HG03064 (cell line): ENCODE measurements at regions not wholly inside any gene's neighbourhood (a gene's known extent, or its start where the extent isn't known, plus 50 kb on each side); places are given as distances from the start of the nearest gene placed in this dataset.
"Not testable (repeated sequence)": the region's sequence is repeated elsewhere in the genome, so short reads cannot be mapped to it uniquely, and the experiment has no call there.

Experiments used
- ATAC-seq: cut with Tn5 transposase; IDR thresholded peaks from one replicate; pipeline ENCODE4 v1.9.1; 2021; ENCODE audit warnings: low read depth; ENCODE audit not compliant: unreplicated experiment

DNA sequence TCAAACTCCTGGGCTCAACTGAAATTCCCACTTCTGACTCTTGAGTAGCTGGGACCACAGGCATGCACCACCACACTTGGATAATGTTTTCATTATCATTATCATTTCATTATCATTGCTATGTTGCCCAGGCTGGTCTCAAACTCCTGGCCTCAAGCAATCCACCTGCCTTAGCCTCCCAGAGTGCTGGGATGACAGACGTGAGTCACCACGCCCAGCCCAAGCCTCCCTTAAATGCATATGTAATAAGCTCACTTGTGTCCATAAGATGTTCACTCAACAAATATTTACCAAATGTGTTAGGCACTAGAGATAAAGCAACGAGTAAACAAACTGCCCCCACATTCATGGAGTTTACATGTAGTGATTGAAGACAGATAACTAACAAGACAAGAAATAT lies 295.7 kb downstream of the GOLGA6L6 start:
- not testable (repeated sequence) for ATAC-seq

DNA sequence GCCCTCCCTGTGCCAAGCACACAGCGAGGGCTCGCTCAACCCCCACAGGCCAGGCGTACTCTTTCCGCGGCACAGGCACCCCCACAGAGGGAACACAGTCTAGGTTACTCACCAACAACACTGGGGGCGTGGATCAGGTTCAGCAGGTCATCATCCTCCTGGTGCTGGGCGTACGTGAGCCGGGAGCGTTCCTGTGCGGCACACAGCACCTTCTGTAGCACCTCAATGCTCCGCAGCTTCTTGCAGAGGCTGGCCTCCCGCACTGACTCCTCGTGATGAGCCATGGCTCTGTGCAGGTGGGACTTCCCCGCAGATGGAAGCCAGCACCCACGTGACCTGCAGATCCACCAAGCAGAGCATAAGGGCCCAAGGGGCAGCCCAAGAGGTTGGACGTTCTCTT lies 296.8 kb downstream of the GOLGA6L6 start:
- ATAC-seq = not testable (repeated sequence)

DNA sequence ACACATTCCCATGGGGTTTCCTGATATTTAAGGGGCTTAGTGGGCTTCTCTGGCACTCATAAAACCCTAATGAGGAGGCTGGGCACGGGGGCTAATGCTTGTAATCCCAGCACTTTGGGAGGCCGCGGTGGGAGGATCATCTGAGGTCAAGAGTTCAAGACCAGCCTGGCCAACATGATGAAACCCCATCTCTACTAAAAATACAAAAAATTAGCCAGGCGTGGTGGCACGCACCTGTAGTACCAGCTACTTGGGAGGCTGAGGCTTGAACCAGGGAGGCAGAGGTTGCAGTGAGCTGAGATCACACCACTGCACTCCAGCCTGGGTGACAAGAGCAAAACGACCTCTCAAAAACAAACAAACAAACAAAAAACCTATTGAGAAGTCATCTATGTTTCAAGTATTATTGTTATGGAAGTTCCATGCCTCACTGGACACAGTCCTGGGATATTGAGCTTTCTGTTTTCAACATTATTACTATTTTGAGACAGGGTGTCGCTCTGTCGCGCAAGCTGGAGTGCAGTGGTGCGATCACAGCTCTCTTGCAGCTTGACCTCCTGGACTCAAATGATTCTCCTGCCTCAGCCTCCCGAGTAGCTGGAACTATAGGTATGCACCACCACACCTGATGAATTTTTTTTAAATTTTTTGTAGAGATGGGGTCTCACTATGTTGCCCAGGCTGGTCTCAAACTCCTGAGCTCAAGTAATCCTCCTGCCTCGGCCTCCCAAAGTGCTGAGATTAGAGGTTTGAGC lies 297.9 kb downstream of the GOLGA6L6 start:
- ATAC-seq = not testable (repeated sequence)

DNA sequence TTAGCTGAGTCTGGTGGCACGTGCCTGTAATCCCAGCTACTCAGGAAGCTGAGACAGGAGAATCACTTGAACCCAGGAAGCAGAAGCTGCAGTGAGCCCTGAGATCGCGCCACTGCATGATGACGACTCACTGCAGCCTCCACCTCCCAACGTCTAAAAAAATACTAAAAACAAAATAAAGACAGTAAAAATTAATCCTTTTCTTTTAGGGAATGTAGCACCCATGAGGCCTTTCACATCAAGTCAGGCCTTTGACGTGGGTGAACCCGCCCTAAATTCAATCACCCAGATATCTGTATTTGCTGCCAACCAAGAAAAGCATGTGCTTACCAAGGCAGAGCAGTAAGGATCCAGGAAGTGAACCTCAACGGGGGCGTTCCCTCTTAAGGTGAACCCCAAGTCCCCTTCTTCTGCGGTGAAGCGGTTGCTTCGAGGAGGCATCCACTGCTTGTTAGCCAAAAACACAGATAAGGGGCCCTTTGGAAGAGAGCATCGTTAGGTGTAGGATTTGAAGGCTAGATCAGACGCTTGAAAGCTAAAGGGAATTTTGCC lies 301.2 kb downstream of the GOLGA6L6 start:
- ATAC-seq = not testable (repeated sequence)

DNA sequence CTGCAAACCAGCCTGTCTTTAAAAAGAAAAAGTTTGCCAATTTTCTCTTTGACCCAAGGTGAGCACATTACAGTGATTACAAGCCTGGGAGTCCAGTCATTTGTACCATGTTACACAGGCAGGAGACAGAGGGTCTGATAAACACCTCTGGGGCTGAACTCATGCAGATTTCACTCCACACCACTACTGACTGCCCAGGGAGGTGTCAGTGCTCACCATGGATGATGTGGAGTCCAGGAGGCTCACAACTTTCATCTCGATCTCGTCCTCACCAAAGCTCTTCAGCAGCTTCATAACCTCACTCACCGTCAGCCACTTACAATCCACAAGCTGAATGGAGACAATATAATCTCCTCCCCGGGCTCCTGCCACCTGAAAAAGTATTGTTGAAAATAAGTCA lies 302.4 kb downstream of the GOLGA6L6 start:
- ATAC-seq = not testable (repeated sequence)

DNA sequence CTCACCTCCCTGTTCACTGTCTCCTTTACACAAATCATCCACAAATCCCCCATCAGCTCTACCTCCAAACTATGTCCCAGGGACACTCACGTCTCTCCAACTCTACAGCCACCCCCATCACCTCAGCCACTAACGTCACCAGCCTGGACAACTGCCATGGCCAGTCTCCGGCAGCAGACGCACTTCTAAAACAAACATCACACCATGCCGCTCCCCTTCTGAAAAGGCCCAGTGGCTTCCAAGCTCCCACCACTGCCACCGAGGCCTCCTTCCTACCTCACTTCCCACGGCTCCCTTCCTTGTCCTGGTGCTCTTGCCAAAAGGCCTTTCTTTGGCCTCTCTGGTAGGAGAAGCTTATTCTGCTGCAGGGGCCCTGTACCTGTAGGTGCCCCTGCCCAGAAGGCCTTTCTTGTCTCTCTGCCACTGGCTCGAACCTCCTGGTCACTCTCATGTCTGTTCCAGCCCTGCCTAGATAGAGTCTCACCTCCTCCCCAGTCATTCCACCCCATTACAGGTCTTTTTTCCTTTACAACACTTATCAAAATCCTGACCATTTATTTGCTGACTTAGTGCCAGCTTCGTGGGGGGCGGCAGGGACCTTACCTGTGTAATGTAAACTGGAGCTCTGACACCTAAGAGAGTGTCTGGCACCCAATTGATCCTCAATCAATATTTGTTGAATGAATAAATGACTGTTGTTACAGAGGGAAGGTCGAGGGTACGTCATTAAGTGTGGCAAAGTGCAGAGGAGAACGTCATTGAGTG lies 304.2 kb downstream of the GOLGA6L6 start:
- not testable (repeated sequence) for ATAC-seq

DNA sequence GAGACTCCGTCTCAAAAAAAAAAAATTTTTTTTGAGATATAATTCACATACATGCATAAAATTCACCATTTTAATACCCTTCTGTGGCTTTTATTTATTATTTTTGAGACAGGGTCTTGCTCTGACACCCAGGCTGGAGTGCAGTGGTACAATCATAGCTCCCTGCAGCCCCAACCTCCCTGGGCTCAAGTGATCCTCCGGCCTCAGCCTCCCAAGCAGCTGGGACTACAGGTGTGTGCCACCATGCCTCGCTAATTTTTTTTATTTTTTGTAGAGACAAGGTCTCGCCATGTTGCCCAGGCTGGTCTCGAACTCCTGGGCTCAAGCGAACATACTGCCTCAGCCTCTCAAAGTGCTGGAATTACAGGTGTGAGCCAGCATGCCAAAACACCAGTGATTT lies 305.9 kb downstream of the GOLGA6L6 start:
- ATAC-seq = not testable (repeated sequence)

DNA sequence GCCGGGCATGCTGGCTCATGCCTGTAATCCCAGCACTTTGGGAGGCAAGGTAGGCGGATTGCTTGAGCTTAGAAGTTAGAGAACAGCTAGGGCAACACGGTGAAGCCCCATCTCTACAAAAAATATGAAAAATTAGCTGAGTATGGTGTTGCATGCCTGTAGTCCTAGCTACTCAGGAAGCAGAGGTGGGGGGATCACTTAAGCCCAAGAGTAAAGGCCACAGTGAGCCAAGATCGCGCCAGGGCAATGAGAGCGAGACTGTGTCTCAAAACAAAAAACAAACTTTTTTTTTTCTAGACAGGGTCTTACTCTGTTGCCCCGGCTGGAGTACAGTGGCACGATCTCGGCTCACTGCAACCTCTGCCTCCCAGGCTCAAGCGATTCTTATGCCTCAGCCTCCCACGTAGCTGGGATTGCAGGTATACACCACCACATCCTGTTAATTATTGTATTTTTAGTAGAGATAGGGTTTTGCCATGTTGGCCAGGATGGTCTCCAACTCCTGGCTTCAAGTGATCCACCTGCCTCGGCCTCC lies 307.5 kb downstream of the GOLGA6L6 start:
- not testable (repeated sequence) for ATAC-seq

DNA sequence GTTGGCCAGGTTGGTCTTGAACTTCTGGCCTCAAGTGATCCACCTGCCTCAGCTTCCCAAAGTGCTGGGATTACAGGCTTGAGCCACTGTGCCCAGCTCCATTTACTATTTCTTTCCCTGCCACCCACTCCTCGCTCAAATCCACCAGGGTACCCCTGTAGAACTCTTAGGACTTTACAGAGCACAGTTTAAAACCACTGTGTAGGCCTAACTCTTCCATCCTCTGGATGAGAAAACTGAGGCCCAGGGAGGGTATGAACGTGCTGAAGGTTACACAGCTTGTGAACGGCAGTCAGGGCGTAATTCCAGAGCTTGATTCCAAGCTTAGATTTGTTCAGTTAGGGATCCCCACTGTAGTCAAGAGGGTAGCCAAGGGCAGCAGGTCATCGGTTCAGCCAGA lies 309.1 kb downstream of the GOLGA6L6 start:
- ATAC-seq = not testable (repeated sequence)

DNA sequence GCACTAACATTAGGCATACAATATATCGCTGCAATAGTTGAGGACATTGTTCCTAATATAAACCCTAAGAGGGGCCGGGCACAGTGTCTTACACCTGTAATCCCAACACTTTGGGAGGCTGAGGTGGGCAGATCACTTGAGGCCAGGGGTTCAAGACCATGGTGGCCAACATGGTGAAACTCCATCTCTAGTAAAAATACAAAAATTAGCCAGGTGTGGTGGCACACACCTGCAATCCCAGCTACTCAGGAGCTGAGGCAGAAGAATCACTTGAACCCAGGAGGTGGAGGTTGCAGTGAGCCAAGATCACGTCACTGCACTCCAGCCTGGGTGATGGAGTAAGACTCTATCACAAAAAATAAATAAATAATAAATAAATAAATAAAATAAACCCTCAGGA lies 310.9 kb downstream of the GOLGA6L6 start:
- not testable (repeated sequence) for ATAC-seq

DNA sequence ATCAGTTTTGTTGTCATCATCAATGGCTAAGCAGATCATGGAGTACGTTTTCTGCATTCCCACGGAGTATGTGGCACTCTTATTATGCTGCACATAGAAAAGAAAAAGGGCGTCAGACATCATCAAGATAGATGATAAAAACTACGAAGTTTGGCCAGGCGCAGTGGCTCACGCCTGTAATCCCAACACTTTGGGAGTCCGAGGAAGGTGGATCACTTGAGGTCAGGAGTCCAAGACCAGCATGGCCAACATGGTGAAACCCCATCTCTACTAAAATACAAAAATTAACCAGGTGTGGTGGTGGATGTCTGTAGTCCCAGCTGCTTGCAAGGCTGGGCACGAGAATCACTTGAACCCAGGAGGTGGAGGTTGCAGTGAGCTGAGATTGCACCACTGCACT lies 312.8 kb downstream of the GOLGA6L6 start:
- not testable (repeated sequence) for ATAC-seq

DNA sequence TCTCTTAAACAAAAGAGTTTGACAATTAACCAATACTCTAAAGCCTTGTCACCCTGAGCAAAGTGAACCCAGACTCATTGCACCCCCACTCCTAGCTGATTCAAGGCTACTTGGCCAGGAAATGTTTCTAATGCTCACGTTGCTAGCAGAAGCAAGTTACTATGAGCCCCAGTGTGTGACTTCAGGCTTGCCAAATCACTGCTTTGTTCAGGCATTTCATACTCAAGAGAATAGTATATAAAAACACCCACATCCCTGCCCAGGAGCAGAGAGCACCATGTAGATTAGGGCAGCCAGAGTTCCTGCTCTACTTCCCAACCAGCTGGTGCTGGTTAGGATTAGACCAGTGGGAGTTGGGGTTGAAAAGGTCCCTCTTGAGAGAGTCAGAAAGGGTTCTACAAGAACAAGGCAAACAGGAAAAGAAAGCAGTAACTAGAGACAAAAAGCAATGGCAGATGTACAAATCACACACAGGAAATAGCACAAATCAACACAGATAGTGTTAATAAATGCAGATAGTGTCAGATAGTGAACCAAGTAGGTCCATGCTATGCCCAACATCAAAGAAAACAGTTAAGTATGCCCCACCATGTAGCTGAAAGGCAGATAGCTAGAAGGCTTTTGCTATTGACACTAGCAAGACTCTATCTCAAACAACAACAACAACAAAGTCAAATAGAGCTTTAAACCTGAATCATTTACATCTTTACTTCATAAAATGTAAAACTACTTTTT lies 314.3 kb downstream of the GOLGA6L6 start:
- ATAC-seq = not testable (repeated sequence)

DNA sequence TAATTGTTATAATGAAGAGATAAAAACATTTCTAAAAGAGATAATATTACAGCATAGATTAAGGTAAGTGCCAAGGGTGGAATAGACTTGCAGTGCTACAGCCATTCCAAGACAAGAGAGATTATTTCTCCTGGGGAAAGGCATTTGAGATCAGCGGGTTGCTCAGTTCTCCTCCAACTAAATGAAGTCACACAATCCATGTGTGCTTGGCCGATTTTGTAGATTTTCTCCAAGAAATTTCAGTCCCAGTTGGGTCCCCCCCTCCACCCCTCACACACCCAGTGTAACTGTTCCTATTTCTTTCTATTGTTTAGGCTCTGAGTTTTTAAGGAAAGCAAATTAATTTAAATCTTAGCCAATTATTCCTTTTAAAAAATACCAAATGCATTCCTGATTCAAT lies 315.1 kb downstream of the GOLGA6L6 start:
- ATAC-seq = not testable (repeated sequence)

DNA sequence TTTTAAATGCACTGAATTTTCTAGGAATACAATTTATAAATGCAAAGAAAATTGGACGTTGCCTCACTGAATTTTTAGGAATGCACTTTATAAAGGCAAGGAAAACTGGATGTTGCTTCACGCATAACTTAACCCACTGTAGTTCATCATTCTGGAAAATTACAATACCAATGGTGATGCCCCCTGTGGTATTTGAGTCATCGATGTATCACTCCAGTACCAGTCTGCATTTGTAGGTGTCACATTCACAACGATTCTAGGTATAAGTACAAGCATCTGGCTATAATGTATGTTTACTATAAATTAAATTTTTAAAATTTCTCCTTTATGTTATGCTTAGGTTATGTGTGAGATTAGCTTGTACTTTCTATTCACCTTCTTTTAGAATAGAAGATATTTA lies 320.5 kb downstream of the GOLGA6L6 start:
- ATAC-seq = not testable (repeated sequence)

DNA sequence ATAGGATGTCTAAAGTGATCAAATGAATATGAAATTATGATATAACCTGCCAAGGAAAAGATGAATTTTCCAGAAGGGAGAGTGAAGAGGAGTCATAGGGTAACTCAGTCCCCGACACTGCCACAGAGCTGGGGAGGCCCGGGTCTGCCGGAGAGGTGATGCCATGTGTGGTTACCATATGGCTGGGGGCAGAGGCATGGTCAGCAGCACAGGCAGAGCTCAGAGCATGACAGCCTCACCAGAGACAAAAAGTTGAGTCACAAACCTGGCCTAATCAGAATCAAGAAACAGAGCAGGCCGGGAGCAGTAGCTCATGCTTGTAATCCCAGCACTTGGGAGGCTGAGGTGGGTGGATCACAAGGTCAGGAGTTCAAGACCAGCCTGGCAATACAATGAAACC lies 322.4 kb downstream of the GOLGA6L6 start:
- not testable (repeated sequence) for ATAC-seq

DNA sequence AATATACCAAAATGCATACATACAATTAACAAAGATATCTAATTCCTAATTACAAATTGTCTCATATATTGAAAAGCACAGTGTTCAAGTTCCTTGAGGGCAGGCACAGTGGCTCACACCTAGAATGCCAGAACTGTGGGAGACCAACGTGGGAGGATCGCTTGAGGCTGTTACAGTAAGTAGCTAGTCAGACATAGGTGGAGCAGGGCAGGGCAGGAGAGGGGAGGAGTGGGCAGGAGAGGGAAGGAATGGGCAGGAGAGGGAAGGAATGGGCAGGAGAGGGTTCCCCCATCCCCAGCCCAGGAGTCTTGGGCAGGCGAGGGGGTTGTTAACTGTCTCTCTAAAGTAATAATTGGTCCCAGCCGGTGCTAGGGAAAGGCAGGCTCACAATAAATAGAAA lies 325.9 kb downstream of the GOLGA6L6 start:
- ATAC-seq = not testable (repeated sequence)

DNA sequence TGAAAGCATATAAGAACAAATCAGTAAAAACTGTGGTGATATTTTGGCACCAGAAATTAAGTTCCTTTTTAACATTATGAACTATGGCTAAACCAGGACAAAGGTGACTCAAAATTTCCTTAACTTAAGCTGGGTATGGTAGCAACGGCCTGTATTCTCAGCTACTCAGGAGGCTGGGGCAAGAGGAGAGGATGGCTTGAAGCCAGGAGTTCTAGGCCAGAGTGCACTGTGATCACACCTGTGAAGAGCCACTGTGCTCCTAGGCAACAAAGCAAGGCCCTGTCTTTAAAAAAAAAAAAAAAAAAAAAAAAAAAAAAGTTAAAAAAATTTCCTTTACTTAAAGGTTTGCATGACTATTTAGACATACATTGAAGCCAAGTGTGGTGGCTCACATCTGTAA lies 327.5 kb downstream of the GOLGA6L6 start:
- ATAC-seq = not testable (repeated sequence)

DNA sequence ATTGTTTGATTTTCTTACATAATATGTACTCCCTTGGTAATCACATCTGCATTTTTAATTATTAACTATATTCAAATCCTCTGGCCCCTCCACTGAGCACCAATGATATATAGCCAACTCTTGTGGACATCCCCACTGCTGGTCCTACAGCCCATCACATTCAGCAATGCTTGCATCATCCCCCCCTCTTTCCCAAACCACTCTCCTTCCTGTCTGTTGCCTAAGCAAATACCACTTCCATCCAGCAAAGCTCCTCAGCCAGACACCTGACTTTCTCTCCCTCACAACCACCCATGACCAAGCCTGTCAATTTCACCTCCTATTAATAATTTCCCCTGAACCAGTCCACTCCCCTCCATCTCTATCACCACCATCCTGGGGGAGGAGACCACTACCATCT lies 330.1 kb downstream of the GOLGA6L6 start:
- ATAC-seq = not testable (repeated sequence)

DNA sequence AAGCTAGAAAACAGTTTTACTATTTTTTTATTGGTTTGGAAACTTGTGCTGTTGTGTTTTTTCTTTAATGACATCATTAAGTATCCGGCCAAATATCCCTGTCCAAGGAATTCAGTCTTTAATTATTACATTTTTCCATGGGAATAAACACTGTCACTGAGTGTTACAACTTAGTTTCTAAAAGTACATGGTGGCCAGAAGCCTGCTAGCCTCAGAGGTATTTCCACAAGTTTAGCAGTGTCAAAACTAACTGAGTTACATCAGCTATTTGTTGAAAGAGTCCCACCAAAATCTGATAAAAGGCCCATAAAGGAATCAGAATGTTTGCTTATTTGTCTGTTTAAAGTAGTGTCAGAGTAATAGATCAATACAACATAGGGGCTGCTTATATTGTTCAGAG lies 331.6 kb downstream of the GOLGA6L6 start:
- ATAC-seq = not testable (repeated sequence)

DNA sequence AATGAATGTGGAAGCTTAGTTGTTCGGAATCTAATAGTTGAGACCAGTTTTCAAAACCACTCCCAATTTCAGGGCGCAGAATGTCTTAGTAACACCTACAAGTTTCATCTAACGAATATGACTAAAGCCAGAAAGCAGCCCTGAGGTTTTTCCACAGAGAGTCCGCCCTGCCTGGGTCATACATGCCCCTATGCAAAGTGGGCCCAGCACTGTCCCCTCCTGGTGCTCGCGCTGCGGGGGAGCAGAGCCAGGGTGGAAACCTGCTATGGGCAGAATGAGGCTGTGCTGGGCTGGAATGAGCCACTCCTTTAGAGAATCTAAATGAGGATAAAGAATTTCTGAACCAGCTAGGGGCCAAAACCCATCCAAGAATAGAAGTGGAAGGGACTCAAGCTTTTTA lies 334.0 kb downstream of the GOLGA6L6 start:
- not testable (repeated sequence) for ATAC-seq
